A673 (cell line): ENCODE measurements at regions not wholly inside any gene's neighbourhood (a gene's known extent, or its start where the extent isn't known, plus 50 kb on each side); places are given as distances from the start of the nearest gene placed in this dataset.

Experiments
- EZH2 ChIP-seq: fragments of 200-600 bp; sonication (generic); IDR thresholded peaks from 2 replicates; pipeline ENCODE4 v1.6.1; 2017; ENCODE audit warnings: borderline replicate concordance, low read depth, mild to moderate bottlenecking, mixed read lengths, antibody characterized with exemption, low read length; ENCODE audit not compliant: poor library complexity, severe bottlenecking
- TF ChIP-seq, protein P1 (sequence below): fragments of 300-800, 200-600 bp; sonication (generic); conservative IDR thresholded peaks from 2 replicates; pipeline ENCODE4 v1.5.1; 2017; ENCODE audit warnings: low read depth, mild to moderate bottlenecking, antibody characterized with exemption, low read length, moderate library complexity, mixed read lengths

DNA sequence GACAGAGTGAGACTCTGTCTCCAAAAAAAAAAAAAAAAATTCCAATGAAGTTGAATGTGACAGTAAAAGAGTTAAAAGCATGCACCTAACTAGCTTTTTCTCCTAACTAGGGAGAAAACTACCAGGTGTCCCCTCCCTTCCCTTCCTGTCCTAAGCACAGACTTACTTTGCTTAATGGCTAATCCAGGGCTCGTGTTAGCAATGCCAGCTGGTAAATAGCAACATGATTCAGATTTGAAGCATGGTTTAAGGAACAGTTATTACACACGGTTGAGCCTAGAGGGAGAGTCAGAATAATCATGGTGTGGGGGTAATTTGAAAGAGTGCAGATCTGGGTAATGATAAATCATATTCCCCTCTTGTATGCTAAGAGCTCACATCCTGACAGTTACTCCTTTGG lies 338.3 kb downstream of the STIM2 start:
- TF ChIP-seq, protein P1, sequence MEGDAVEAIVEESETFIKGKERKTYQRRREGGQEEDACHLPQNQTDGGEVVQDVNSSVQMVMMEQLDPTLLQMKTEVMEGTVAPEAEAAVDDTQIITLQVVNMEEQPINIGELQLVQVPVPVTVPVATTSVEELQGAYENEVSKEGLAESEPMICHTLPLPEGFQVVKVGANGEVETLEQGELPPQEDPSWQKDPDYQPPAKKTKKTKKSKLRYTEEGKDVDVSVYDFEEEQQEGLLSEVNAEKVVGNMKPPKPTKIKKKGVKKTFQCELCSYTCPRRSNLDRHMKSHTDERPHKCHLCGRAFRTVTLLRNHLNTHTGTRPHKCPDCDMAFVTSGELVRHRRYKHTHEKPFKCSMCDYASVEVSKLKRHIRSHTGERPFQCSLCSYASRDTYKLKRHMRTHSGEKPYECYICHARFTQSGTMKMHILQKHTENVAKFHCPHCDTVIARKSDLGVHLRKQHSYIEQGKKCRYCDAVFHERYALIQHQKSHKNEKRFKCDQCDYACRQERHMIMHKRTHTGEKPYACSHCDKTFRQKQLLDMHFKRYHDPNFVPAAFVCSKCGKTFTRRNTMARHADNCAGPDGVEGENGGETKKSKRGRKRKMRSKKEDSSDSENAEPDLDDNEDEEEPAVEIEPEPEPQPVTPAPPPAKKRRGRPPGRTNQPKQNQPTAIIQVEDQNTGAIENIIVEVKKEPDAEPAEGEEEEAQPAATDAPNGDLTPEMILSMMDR = no peak
- no peak for TF ChIP-seq EZH2
